ENCODE measurements at regions not wholly inside any gene's neighbourhood (a gene's known extent, or its start where the extent isn't known, plus 50 kb on each side); places are given as distances from the start of the nearest gene placed in this dataset.

DNA sequence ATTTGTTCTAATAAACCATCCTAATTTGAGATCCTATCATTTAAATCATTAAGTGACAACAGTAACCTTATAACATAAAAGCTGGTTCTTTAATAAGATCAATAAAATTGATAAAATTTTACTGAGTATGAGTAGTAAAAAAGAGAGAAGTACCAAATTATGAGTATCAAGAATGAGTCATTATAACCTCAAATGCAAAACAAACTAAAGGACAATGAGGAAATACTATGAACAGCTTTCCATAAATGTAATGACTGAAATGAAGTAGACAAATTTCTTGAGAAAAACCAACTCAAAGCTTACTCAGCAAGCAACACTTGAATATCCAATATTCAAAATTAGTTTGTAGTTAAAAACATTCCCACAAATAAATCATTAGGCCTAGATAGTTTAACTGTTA, 433.0 kb downstream of the ZEB2 start:
- no peaks in the 10 kb centered on the region for H3K36me3 ChIP-seq (ENCODE audit: control insufficient read depth, insufficient read depth, low read length)
- no peaks in the 10 kb centered on the region for H3K4me1 ChIP-seq (ENCODE audit: control insufficient read depth, insufficient read depth, low read length)
- peaks cover 11 to 12% of the 10 kb centered on the region in 2 donors for H3K4me1 Mint-ChIP-seq
- no peak overlapping the region for H3K4me3 ChIP-seq (ENCODE audit: low read length)
- DNase-seq (no peak), ATAC-seq (no peak)
- intact Hi-C loops (cut with micrococcal nuclease), result no loop called here
- no peak overlapping the region for H3K27ac ChIP-seq (ENCODE audit: low read length)
- H3K27me3 ChIP-seq (ENCODE audit: control insufficient read depth, insufficient read depth, low read length), result no peaks in the 10 kb centered on the region
- H3K9me3 ChIP-seq (ENCODE audit: control insufficient read depth, insufficient read depth, low read length), result no peaks in the 10 kb centered on the region
- H3K27me3 Mint-ChIP-seq (ENCODE audit: low read depth in 2 of 2), result no peaks in the 10 kb centered on the region
- peaks cover 29% of the 10 kb centered on the region for H3K36me3 Mint-ChIP-seq
- H3K27ac Mint-ChIP-seq, result no peak overlapping the region
- TF ChIP-seq, protein P1, sequence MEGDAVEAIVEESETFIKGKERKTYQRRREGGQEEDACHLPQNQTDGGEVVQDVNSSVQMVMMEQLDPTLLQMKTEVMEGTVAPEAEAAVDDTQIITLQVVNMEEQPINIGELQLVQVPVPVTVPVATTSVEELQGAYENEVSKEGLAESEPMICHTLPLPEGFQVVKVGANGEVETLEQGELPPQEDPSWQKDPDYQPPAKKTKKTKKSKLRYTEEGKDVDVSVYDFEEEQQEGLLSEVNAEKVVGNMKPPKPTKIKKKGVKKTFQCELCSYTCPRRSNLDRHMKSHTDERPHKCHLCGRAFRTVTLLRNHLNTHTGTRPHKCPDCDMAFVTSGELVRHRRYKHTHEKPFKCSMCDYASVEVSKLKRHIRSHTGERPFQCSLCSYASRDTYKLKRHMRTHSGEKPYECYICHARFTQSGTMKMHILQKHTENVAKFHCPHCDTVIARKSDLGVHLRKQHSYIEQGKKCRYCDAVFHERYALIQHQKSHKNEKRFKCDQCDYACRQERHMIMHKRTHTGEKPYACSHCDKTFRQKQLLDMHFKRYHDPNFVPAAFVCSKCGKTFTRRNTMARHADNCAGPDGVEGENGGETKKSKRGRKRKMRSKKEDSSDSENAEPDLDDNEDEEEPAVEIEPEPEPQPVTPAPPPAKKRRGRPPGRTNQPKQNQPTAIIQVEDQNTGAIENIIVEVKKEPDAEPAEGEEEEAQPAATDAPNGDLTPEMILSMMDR (IDR thresholded peaks at IDR 0.05), result no peak
- peaks cover 0 to 3% of the 10 kb centered on the region in 2 donors for H3K9me3 Mint-ChIP-seq
- H3K4me3 Mint-ChIP-seq, result no peak overlapping the region

DNA sequence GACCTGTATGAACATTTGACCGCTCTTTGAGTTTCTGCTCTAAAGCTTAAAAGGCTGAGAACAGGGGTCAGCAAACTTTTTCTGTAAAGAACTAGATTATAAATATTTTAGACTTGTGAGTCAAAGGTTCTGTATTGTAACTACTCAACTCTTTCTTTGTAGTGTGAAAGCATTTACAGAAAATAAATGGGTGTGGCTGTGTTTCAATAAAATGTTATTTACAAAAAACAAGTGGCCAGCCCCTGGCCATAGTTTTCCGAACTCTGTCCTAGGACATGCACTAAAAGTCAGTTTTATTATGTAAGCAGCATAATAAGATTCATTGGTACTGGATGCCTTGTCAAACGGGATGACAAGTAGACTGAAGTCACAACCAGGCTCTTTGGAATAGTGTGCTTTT, 434.9 kb downstream of the ZEB2 start:
- ATAC-seq, result no peak
- Mint-ChIP-seq H3K36me3 (peaks cover 17% of the 10 kb centered on the region), H3K9me3 (no peaks in the 10 kb centered on the region), H3K4me1 (peaks cover 11 to 12% of the 10 kb centered on the region in 2 donors), H3K27me3 (ENCODE audit: low read depth in 2 of 2) (no peaks in the 10 kb centered on the region), H3K4me3 (no peak overlapping the region), H3K27ac (no peak overlapping the region)
- TF ChIP-seq, protein P1 (IDR thresholded peaks at IDR 0.05), result no peak
- intact Hi-C loops (cut with micrococcal nuclease), result no loop called here
- no peaks in the 10 kb centered on the region for H3K4me1 ChIP-seq (ENCODE audit: control insufficient read depth, insufficient read depth, low read length)
- no peaks in the 10 kb centered on the region for H3K9me3 ChIP-seq (ENCODE audit: control insufficient read depth, insufficient read depth, low read length)
- no peak overlapping the region for H3K4me3 ChIP-seq (ENCODE audit: low read length)
- H3K27me3 ChIP-seq (ENCODE audit: control insufficient read depth, insufficient read depth, low read length), result no peaks in the 10 kb centered on the region
- WGBS (ENCODE audit: insufficient coverage), result 98% methylated on average over 3 of the region's 3 CpGs
- H3K36me3 ChIP-seq (ENCODE audit: control insufficient read depth, insufficient read depth, low read length), result no peaks in the 10 kb centered on the region
- no peak overlapping the region for H3K27ac ChIP-seq (ENCODE audit: low read length)
- DNase-seq, result no peak

DNA sequence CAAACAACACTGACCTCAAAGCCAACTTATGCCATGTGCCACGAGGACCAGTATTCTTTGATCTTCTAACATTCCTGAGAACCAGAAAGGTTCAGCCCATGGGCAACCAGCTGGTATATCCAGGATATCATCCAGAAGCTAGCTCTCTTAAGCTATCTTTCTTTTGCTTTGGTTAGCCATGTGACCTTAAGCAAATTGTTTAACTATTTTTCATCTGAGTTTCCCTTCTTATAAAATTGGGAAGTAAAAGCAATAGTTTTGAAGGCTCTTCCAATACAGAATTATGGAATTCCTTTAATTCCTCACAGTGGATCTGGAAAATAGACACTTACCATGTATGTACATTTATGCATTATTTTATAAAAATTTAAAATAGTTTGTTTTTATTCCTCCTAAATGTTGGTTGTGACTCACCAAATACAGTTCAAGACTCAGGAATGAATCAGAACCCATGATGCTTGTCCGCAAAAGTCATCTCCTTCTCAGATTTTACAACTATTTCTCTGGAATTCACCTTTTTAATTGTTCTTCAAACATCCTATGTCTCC, 435.7 kb downstream of the ZEB2 start:
- Histone ChIP-seq H3K27me3 (ENCODE audit: control insufficient read depth, insufficient read depth, low read length) (no peaks in the 10 kb centered on the region), H3K4me3 (ENCODE audit: low read length) (no peak overlapping the region), H3K9me3 (ENCODE audit: control insufficient read depth, insufficient read depth, low read length) (no peaks in the 10 kb centered on the region), H3K4me1 (ENCODE audit: control insufficient read depth, insufficient read depth, low read length) (no peaks in the 10 kb centered on the region), H3K27ac (ENCODE audit: low read length) (no peak overlapping the region), H3K36me3 (ENCODE audit: control insufficient read depth, insufficient read depth, low read length) (no peaks in the 10 kb centered on the region)
- no peak overlapping the region for H3K27ac Mint-ChIP-seq
- peaks cover 17% of the 10 kb centered on the region for H3K36me3 Mint-ChIP-seq
- WGBS (ENCODE audit: insufficient coverage), result 93% methylated on average over 2 of the region's 2 CpGs
- TF ChIP-seq, protein P1 (IDR thresholded peaks at IDR 0.05), result no peak
- H3K4me1 Mint-ChIP-seq, result peaks cover 11 to 12% of the 10 kb centered on the region in 2 donors
- no peaks in the 10 kb centered on the region for H3K9me3 Mint-ChIP-seq
- ATAC-seq (no peak), DNase-seq (no peak)
- no peaks in the 10 kb centered on the region for H3K27me3 Mint-ChIP-seq (ENCODE audit: low read depth in 2 of 2)
- intact Hi-C loops (cut with micrococcal nuclease), result no loop called here
- H3K4me3 Mint-ChIP-seq, result no peak overlapping the region

DNA sequence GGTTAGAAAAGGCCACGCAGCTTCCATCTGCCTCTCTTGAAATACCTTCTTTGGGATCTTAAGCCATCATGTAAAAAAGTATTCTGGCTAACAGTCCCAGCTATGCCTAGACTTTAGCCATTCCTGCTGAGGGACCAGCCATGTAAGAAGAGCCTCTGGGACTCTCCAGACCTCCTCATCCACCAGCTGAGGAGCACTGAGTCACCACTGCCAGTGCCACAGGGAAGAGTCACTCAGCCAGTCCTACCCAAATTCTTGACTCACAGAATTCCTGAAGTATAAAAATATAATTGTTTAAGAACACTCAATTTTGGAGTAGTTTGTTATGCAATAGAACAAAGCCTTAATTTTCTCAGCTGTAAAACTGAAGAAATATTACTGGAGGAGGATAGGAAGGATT, 436.7 kb downstream of the ZEB2 start:
- Histone ChIP-seq H3K4me3 (ENCODE audit: low read length) (no peak overlapping the region), H3K27me3 (ENCODE audit: control insufficient read depth, insufficient read depth, low read length) (no peaks in the 10 kb centered on the region), H3K27ac (ENCODE audit: low read length) (no peak overlapping the region), H3K36me3 (ENCODE audit: control insufficient read depth, insufficient read depth, low read length) (no peaks in the 10 kb centered on the region), H3K4me1 (ENCODE audit: control insufficient read depth, insufficient read depth, low read length) (no peaks in the 10 kb centered on the region), H3K9me3 (ENCODE audit: control insufficient read depth, insufficient read depth, low read length) (no peaks in the 10 kb centered on the region)
- ATAC-seq (no peak), DNase-seq (no peak)
- intact Hi-C loops (cut with micrococcal nuclease), result no loop called here
- Mint-ChIP-seq H3K36me3 (peaks cover 16% of the 10 kb centered on the region), H3K27ac (no peak overlapping the region), H3K4me3 (no peak overlapping the region), H3K4me1 (peaks cover 11 to 12% of the 10 kb centered on the region in 2 donors), H3K9me3 (no peaks in the 10 kb centered on the region), H3K27me3 (ENCODE audit: low read depth in 2 of 2) (no peaks in the 10 kb centered on the region)
- TF ChIP-seq, protein P1 (IDR thresholded peaks at IDR 0.05), result no peak
- WGBS (ENCODE audit: insufficient coverage), result 100% methylated on average over 1 of the region's 1 CpG

All from natural killer cell (primary cell).